IMR-90 (cell line): ENCODE measurements at regions not wholly inside any gene's neighbourhood (a gene's known extent, or its start where the extent isn't known, plus 50 kb on each side); places are given as distances from the start of the nearest gene placed in this dataset.

Experiments used
- ATAC-seq: fragments of 200-7000 bp; cut with Tn5 transposase; 2 replicates; pipeline ENCODE4 v1.9.1; 2020; ENCODE audit warnings: low read depth, mild to moderate bottlenecking, moderate library complexity
- BruUV-seq: library from RNA; stranded (reverse); fragments of 400-500 nt; replicated peaks from 2 replicates; lab custom pipeline; 2021; lab: Mats Ljungman, UMichigan
- CTCF ChIA-PET: fragments of 300-600 bp; formaldehyde crosslinking; extraction: SDS; loops from one replicate; lab custom pipeline; 2021; ENCODE audit warnings: antibody characterized with exemption; lab: Yijun Ruan, JAX
- POLR2A ChIA-PET: fragments of 300-600 bp; sonication (Branson Sonifier 250); formaldehyde crosslinking; loops from one replicate; lab custom pipeline; 2022; ENCODE audit warnings: antibody characterized with exemption; ENCODE audit not compliant: unreplicated experiment; lab: Charles Lee
- DNase-seq: peaks from one replicate; pipeline ENCODE4 v3.0.0; 2013
- H2AFZ ChIP-seq: replicated peaks from 2 replicates; pipeline ENCODE3; 2013; ENCODE audit warnings: low read length, mild to moderate bottlenecking; ENCODE audit not compliant: poor library complexity
- H2AK5ac ChIP-seq: 2 replicates; pipeline ENCODE4 v1.6.1; 2013; ENCODE audit warnings: low read depth, low read length, inconsistent platforms
- H2AK9ac ChIP-seq: replicated peaks from 2 replicates; pipeline ENCODE3; 2013; ENCODE audit warnings: mild to moderate bottlenecking, low read depth, low read length, moderate library complexity; ENCODE audit not compliant: poor library complexity
- H2BK120ac ChIP-seq: 2 replicates; pipeline ENCODE4 v1.6.1; 2013; ENCODE audit warnings: low read depth, low read length, inconsistent platforms
- H2BK15ac ChIP-seq: 3 replicates; pipeline ENCODE4 v1.6.1; 2013; ENCODE audit warnings: low read depth, low read length, inconsistent platforms
- H2BK20ac ChIP-seq: 2 replicates; pipeline ENCODE4 v1.6.1; 2013; ENCODE audit warnings: low read depth, mild to moderate bottlenecking, inconsistent platforms, low read length, moderate library complexity
- H2BK5ac ChIP-seq: 2 replicates; pipeline ENCODE4 v1.6.1; 2013; ENCODE audit warnings: mild to moderate bottlenecking, low read depth, low read length, inconsistent platforms; ENCODE audit not compliant: poor library complexity, severe bottlenecking
- H3K14ac ChIP-seq: replicated peaks from 2 replicates; pipeline ENCODE4 v1.6.1; 2013; ENCODE audit warnings: low read depth, low read length, inconsistent platforms
- H3K18ac ChIP-seq: 2 replicates; pipeline ENCODE4 v1.6.1; 2013; ENCODE audit warnings: low read depth, low read length, control low read depth
- H3K23ac ChIP-seq: 2 replicates; pipeline ENCODE4 v1.6.1; 2013; ENCODE audit warnings: low read depth, low read length, inconsistent platforms
- H3K27ac ChIP-seq: 2 replicates; pipeline ENCODE4 v1.5.1; 2013; ENCODE audit warnings: mild to moderate bottlenecking, control low read depth, low read length; ENCODE audit not compliant: insufficient read depth
- H3K27me3 ChIP-seq: 2 replicates; pipeline ENCODE4 v1.6.1; 2013; ENCODE audit warnings: low read length; ENCODE audit not compliant: control insufficient read depth, insufficient read depth
- H3K36me3 ChIP-seq: 2 replicates; pipeline ENCODE4 v1.6.1; 2013; ENCODE audit warnings: low read length, mixed read lengths; ENCODE audit not compliant: control insufficient read depth, insufficient read depth
- H3K4ac ChIP-seq: 2 replicates; pipeline ENCODE4 v1.6.1; 2013; ENCODE audit warnings: low read depth, low read length, inconsistent platforms
- H3K4me1 ChIP-seq: 2 replicates; pipeline ENCODE4 v1.6.1; 2013; ENCODE audit warnings: low read length, mixed read lengths; ENCODE audit not compliant: control insufficient read depth, insufficient read depth
- H3K4me2 ChIP-seq: 2 replicates; pipeline ENCODE4 v1.6.1; 2013; ENCODE audit warnings: low read depth, mild to moderate bottlenecking, control low read depth, low read length, moderate library complexity
- H3K4me3 ChIP-seq: 2 replicates; pipeline ENCODE4 v1.5.1; 2013; ENCODE audit warnings: low read depth, mild to moderate bottlenecking, control low read depth, low read length, moderate library complexity; ENCODE audit not compliant: insufficient read depth
- H3K56ac ChIP-seq: 2 replicates; pipeline ENCODE4 v1.6.1; 2013; ENCODE audit warnings: low read length, inconsistent platforms; ENCODE audit not compliant: insufficient read depth; ENCODE audit errors: extremely low read depth
- H3K79me1 ChIP-seq, 2 experiments: 2 replicates each; pipeline ENCODE4 v1.6.1; 2013; ENCODE audit warnings: low read length in 2 of 2, inconsistent platforms in 1 of 2, low read depth in 1 of 2
- H3K9ac ChIP-seq: 2 replicates; pipeline ENCODE4 v1.6.1; 2013; ENCODE audit warnings: low read depth, low read length, control low read depth
- H3K9me1 ChIP-seq: 2 replicates; pipeline ENCODE4 v1.6.1; 2013; ENCODE audit warnings: low read length, inconsistent platforms; ENCODE audit not compliant: insufficient read depth
- H3K9me3 ChIP-seq: 2 replicates; pipeline ENCODE4 v1.6.1; 2013; ENCODE audit warnings: low read length; ENCODE audit not compliant: control insufficient read depth, insufficient read depth
- H4K20me1 ChIP-seq: 2 replicates; pipeline ENCODE4 v1.6.1; 2013; ENCODE audit warnings: low read length, inconsistent platforms; ENCODE audit not compliant: insufficient read depth
- H4K5ac ChIP-seq: 2 replicates; pipeline ENCODE4 v1.6.1; 2013; ENCODE audit warnings: mild to moderate bottlenecking, low read depth, low read length, control low read depth
- H4K8ac ChIP-seq, 2 experiments: 2 replicates each; pipeline ENCODE4 v1.6.1; 2013; ENCODE audit warnings: low read depth in 2 of 2, low read length in 2 of 2, control low read depth in 1 of 2, inconsistent platforms in 1 of 2
- H4K91ac ChIP-seq: 2 replicates; pipeline ENCODE4 v1.6.1; 2013; ENCODE audit warnings: low read depth, low read length, inconsistent platforms; ENCODE audit not compliant: insufficient read depth
- BHLHE40 ChIP-seq: fragments of 150-350 bp; IDR thresholded peaks from 2 replicates; pipeline ENCODE4 v1.6.1; 2016; ENCODE audit warnings: mild to moderate bottlenecking, low read depth, low read length
- CEBPB ChIP-seq: IDR thresholded peaks from 2 replicates; pipeline ENCODE4 v1.6.1; 2012; ENCODE audit warnings: low read depth, low read length, improper control_type of control experiment
- POLR2A ChIP-seq: IDR thresholded peaks from 2 replicates; pipeline ENCODE4 v1.6.1; 2012; ENCODE audit warnings: mild to moderate bottlenecking, low read depth, low read length
- USF2 ChIP-seq: fragments of 150-350 bp; IDR thresholded peaks from 2 replicates; pipeline ENCODE4 v1.6.1; 2017; ENCODE audit warnings: mild to moderate bottlenecking, antibody characterized with exemption, low read length, low read depth
- WGBS, 2 experiments: methylation state at CpG; one replicate each; pipeline versions ENCODE4 v1.1.5 to v1.1.7; 2013; ENCODE audit warnings: missing lambda C conversion rate in 2 of 2; ENCODE audit not compliant: insufficient read length in 1 of 2; ENCODE audit errors: extremely low coverage in 2 of 2; 5-methylcytosine and 5-hydroxymethylcytosine counted together
- dilution Hi-C: fragments of 300-500 bp; cut with HindIII; formaldehyde crosslinking; loops from one replicate; pipeline ENCODE4 v1.14.3; 2018; ENCODE audit warnings: low sequenced_read_pairs; ENCODE audit not compliant: unreplicated experiment
- in situ Hi-C: fragments of 300-500 bp; cut with MboI; formaldehyde crosslinking; loops from 3 replicates; pipeline ENCODE4 v1.14.3; 2019; ENCODE audit warnings: low sequenced_read_pairs, inconsistent platforms, mixed read lengths
- intact Hi-C: fragments of 100-400 bp; cut with micrococcal nuclease; formaldehyde crosslinking; loops from 2 replicates; pipeline ENCODE4 v1.10.0; 2022

GRCh38 chr7:149686011-149686410 is 87.4 kb downstream of the ZNF467 start:
- Histone ChIP-seq H2BK20ac (no peak overlapping the region), H3K4ac (no peak overlapping the region), H3K14ac (no peak overlapping the region), H3K18ac (no peak overlapping the region), H3K79me1 (no peaks in the 10 kb centered on the region), H3K27me3 (peaks cover 4% of the 10 kb centered on the region; the same call in 1 of the 2 replicates), H3K9me1 (no peaks in the 10 kb centered on the region; the same call in 1 of the 2 replicates), H3K36me3 (no peaks in the 10 kb centered on the region), H4K8ac (no peak overlapping the region), H3K4me1 (no peaks in the 10 kb centered on the region), H3K4me2 (0 out of 2 replicates have a peak overlapping the region, but pooled peaks have one; percentile 14), H3K9me3 (peaks cover 2% of the 10 kb centered on the region; the same call in 1 of the 2 replicates), H4K91ac (no peak overlapping the region), H2AK5ac (no peak overlapping the region), H3K9ac (no peak overlapping the region), H3K23ac (no peak overlapping the region), H2BK120ac (no peak overlapping the region), H4K5ac (no peak overlapping the region), H2AFZ (no peak overlapping the region), H2AK9ac (no peak overlapping the region), H2BK5ac (no peak overlapping the region), H3K27ac (no peak overlapping the region), H4K20me1 (no peaks in the 10 kb centered on the region), H2BK15ac (no peak overlapping the region), H3K56ac (no peak overlapping the region), H3K4me3 (no peak overlapping the region)
- whole genome bisulfite sequencing, 2 experiments: no CpG with 5 or more reads among the region's 3 CpGs
- DNase-seq: peak; percentile 62
- in situ Hi-C loops: no loop called here
- peak; percentile 40 for ATAC-seq
- dilution Hi-C loops: no loop called here
- no TSS peak for BruUV-seq
- TF ChIP-seq CEBPB (peak; percentile 64), USF2 (no peak), POLR2A (no peak), BHLHE40 (no peak)
- POLR2A ChIA-PET: no interaction called here
- intact Hi-C loops: no loop called here
- CTCF ChIA-PET: no interaction called here
